ENCODE measurements at regions not wholly inside any gene's neighbourhood (a gene's known extent, or its start where the extent isn't known, plus 50 kb on each side); places are given as distances from the start of the nearest gene placed in this dataset.

- H3K27ac ChIP-seq (ENCODE audit: low read length): no peak overlapping the region
- ATAC-seq (no peak), DNase-seq (no peak)
- intact Hi-C loops (cut with DNase I): loop anchor here in 1 of 4 donors (10.0 kb wide), 1 partner anchor 83 kb away; no protein-coding TSS in a partner anchor
- 90% methylated on average over 1 of the region's 1 CpG for WGBS
- no peaks in the 10 kb centered on the region for H3K27me3 ChIP-seq (ENCODE audit: control insufficient read depth, insufficient read depth)
- no peak overlapping the region for H3K4me3 ChIP-seq (ENCODE audit: low read length)
- no peaks in the 10 kb centered on the region for H3K4me1 ChIP-seq (ENCODE audit: control insufficient read depth, insufficient read depth, low read length)
- H3K9me3 ChIP-seq (ENCODE audit: control insufficient read depth, low read length): no peaks in the 10 kb centered on the region
Observed at GRCh38 chr10:4758256-4758655, 67.8 kb upstream of the AKR1E2 start.

GRCh38 chr10:4755286-4755989 is 70.6 kb upstream of the AKR1E2 start:
- Histone ChIP-seq H3K27ac (ENCODE audit: low read length) (no peak overlapping the region), H3K9me3 (ENCODE audit: control insufficient read depth, low read length) (no peaks in the 10 kb centered on the region), H3K4me3 (ENCODE audit: low read length) (no peak overlapping the region), H3K27me3 (ENCODE audit: control insufficient read depth, insufficient read depth) (no peaks in the 10 kb centered on the region), H3K4me1 (ENCODE audit: control insufficient read depth, insufficient read depth, low read length) (no peaks in the 10 kb centered on the region)
- intact Hi-C loops (cut with DNase I): loop anchor here in 1 of 4 donors (10.0 kb wide), 1 partner anchor 81 kb away; no protein-coding TSS in a partner anchor
- no peak for DNase-seq
- ATAC-seq: no peak
- WGBS: 68% methylated on average over 10 of the region's 10 CpGs

GRCh38 chr10:4754143-4754542 is 71.9 kb upstream of the AKR1E2 start:
- 95% methylated on average over 8 of the region's 8 CpGs for WGBS
- DNase-seq (no peak), ATAC-seq (no peak)
- no peaks in the 10 kb centered on the region for H3K27me3 ChIP-seq (ENCODE audit: control insufficient read depth, insufficient read depth)
- intact Hi-C loops (cut with DNase I): loop anchor here in 1 of 4 donors (10.0 kb wide), 1 partner anchor 79 kb away; no protein-coding TSS in a partner anchor
- no peaks in the 10 kb centered on the region for H3K9me3 ChIP-seq (ENCODE audit: control insufficient read depth, low read length)
- no peaks in the 10 kb centered on the region for H3K4me1 ChIP-seq (ENCODE audit: control insufficient read depth, insufficient read depth, low read length)
- no peak overlapping the region for H3K27ac ChIP-seq (ENCODE audit: low read length)
- H3K4me3 ChIP-seq (ENCODE audit: low read length): no peak overlapping the region

- no peak overlapping the region for H3K4me3 ChIP-seq (ENCODE audit: low read length)
- no peaks in the 10 kb centered on the region for H3K9me3 ChIP-seq (ENCODE audit: control insufficient read depth, low read length)
- intact Hi-C loops (cut with DNase I): loop anchor here in 1 of 4 donors (10.0 kb wide), 1 partner anchor 76 kb away; no protein-coding TSS in a partner anchor
- WGBS: 82% methylated on average over 2 of the region's 2 CpGs
- ATAC-seq (no peak), DNase-seq (no peak)
- H3K27me3 ChIP-seq (ENCODE audit: control insufficient read depth, insufficient read depth): no peaks in the 10 kb centered on the region
- H3K4me1 ChIP-seq (ENCODE audit: control insufficient read depth, insufficient read depth, low read length): no peaks in the 10 kb centered on the region
- H3K27ac ChIP-seq (ENCODE audit: low read length): no peak overlapping the region
Observed at GRCh38 chr10:4751211-4751610, 74.8 kb upstream of the AKR1E2 start.

GRCh38 chr10:4749271-4749574 is 76.8 kb upstream of the AKR1E2 start:
- Histone ChIP-seq H3K4me1 (ENCODE audit: control insufficient read depth, insufficient read depth, low read length) (no peaks in the 10 kb centered on the region), H3K27me3 (ENCODE audit: control insufficient read depth, insufficient read depth) (no peaks in the 10 kb centered on the region), H3K9me3 (ENCODE audit: control insufficient read depth, low read length) (no peaks in the 10 kb centered on the region), H3K4me3 (ENCODE audit: low read length) (no peak overlapping the region), H3K27ac (ENCODE audit: low read length) (no peak overlapping the region)
- ATAC-seq (no peak), DNase-seq (no peak)
- WGBS: 94% methylated on average over 4 of the region's 4 CpGs
- intact Hi-C loops (cut with DNase I): no loop called here

- DNase-seq: no peak
- Histone ChIP-seq H3K9me3 (ENCODE audit: control insufficient read depth, low read length) (no peaks in the 10 kb centered on the region), H3K4me1 (ENCODE audit: control insufficient read depth, insufficient read depth, low read length) (no peaks in the 10 kb centered on the region), H3K4me3 (ENCODE audit: low read length) (no peak overlapping the region), H3K27ac (ENCODE audit: low read length) (no peak overlapping the region), H3K27me3 (ENCODE audit: control insufficient read depth, insufficient read depth) (no peaks in the 10 kb centered on the region)
- 79% methylated on average over 4 of the region's 4 CpGs for WGBS
- no peak for ATAC-seq
- intact Hi-C loops (cut with DNase I): no loop called here
Observed at GRCh38 chr10:4748491-4749270, 77.3 kb upstream of the AKR1E2 start.

GRCh38 chr10:4742217-4742616 is 83.8 kb upstream of the AKR1E2 start:
- H3K4me1 ChIP-seq (ENCODE audit: control insufficient read depth, insufficient read depth, low read length): no peaks in the 10 kb centered on the region
- no peaks in the 10 kb centered on the region for H3K27me3 ChIP-seq (ENCODE audit: control insufficient read depth, insufficient read depth)
- DNase-seq (no peak), ATAC-seq (no peak)
- H3K4me3 ChIP-seq (ENCODE audit: low read length): no peak overlapping the region
- H3K9me3 ChIP-seq (ENCODE audit: control insufficient read depth, low read length): no peaks in the 10 kb centered on the region
- 50% methylated on average over 2 of the region's 2 CpGs for WGBS
- H3K27ac ChIP-seq (ENCODE audit: low read length): no peak overlapping the region
- intact Hi-C loops (cut with DNase I): no loop called here

- WGBS: 58% methylated on average over 2 of the region's 2 CpGs
- DNase-seq: no peak
- Histone ChIP-seq H3K27ac (ENCODE audit: low read length) (no peak overlapping the region), H3K4me1 (ENCODE audit: control insufficient read depth, insufficient read depth, low read length) (no peaks in the 10 kb centered on the region), H3K27me3 (ENCODE audit: control insufficient read depth, insufficient read depth) (no peaks in the 10 kb centered on the region), H3K4me3 (ENCODE audit: low read length) (no peak overlapping the region), H3K9me3 (ENCODE audit: control insufficient read depth, low read length) (no peaks in the 10 kb centered on the region)
- no peak for ATAC-seq
- intact Hi-C loops (cut with DNase I): no loop called here
Observed at GRCh38 chr10:4740471-4740870, 85.5 kb upstream of the AKR1E2 start.

- Histone ChIP-seq H3K27ac (ENCODE audit: low read length) (no peak overlapping the region), H3K9me3 (ENCODE audit: control insufficient read depth, low read length) (no peaks in the 10 kb centered on the region), H3K4me3 (ENCODE audit: low read length) (no peak overlapping the region), H3K27me3 (ENCODE audit: control insufficient read depth, insufficient read depth) (no peaks in the 10 kb centered on the region), H3K4me1 (ENCODE audit: control insufficient read depth, insufficient read depth, low read length) (no peaks in the 10 kb centered on the region)
- no peak for DNase-seq
- WGBS: 54% methylated on average over 5 of the region's 5 CpGs
- intact Hi-C loops (cut with DNase I): no loop called here
- no peak for ATAC-seq
Observed at GRCh38 chr10:4736608-4737007, 89.4 kb upstream of the AKR1E2 start.

GRCh38 chr10:4736183-4736582 is 89.8 kb upstream of the AKR1E2 start:
- no peak overlapping the region for H3K4me3 ChIP-seq (ENCODE audit: low read length)
- no peaks in the 10 kb centered on the region for H3K4me1 ChIP-seq (ENCODE audit: control insufficient read depth, insufficient read depth, low read length)
- no peaks in the 10 kb centered on the region for H3K9me3 ChIP-seq (ENCODE audit: control insufficient read depth, low read length)
- DNase-seq: no peak
- H3K27ac ChIP-seq (ENCODE audit: low read length): no peak overlapping the region
- H3K27me3 ChIP-seq (ENCODE audit: control insufficient read depth, insufficient read depth): no peaks in the 10 kb centered on the region
- WGBS: 83% methylated on average over 7 of the region's 7 CpGs
- ATAC-seq: no peak
- intact Hi-C loops (cut with DNase I): no loop called here

GRCh38 chr10:4733843-4734224 is 92.2 kb upstream of the AKR1E2 start:
- H3K4me1 ChIP-seq (ENCODE audit: control insufficient read depth, insufficient read depth, low read length): no peaks in the 10 kb centered on the region
- no peaks in the 10 kb centered on the region for H3K9me3 ChIP-seq (ENCODE audit: control insufficient read depth, low read length)
- no peaks in the 10 kb centered on the region for H3K27me3 ChIP-seq (ENCODE audit: control insufficient read depth, insufficient read depth)
- WGBS: 88% methylated on average over 3 of the region's 3 CpGs
- ATAC-seq: no peak
- no peak overlapping the region for H3K27ac ChIP-seq (ENCODE audit: low read length)
- intact Hi-C loops (cut with DNase I): no loop called here
- DNase-seq: no peak
- H3K4me3 ChIP-seq (ENCODE audit: low read length): no peak overlapping the region
